ENCODE measurements at regions not wholly inside any gene's neighbourhood (a gene's known extent, or its start where the extent isn't known, plus 50 kb on each side); places are given as distances from the start of the nearest gene placed in this dataset.

GRCh38 chr1:112256411-112256810, 139.6 kb upstream of the CTTNBP2NL start:
- POLR2A ChIA-PET, result no interaction called here
- Histone ChIP-seq H3K36me3 (ENCODE audit: control insufficient read depth in 2 of 2, insufficient read depth in 2 of 2, low read length in 1 of 2) (no peaks in the 10 kb centered on the region), H3K4me3 (no peak overlapping the region), H3K27me3 (replicated peaks in 1 of 2; ENCODE audit: control insufficient read depth in 2 of 2, insufficient read depth in 2 of 2, low read length in 1 of 2) (peaks cover 0 to 6% of the 10 kb centered on the region in 2 experiments; a peak in 3 of 4 replicates), H3K79me2 (ENCODE audit: control insufficient read depth, insufficient read depth, low read length) (no peaks in the 10 kb centered on the region), H4K20me1 (ENCODE audit: control insufficient read depth, insufficient read depth) (no peaks in the 10 kb centered on the region), H2AFZ (ENCODE audit: control insufficient read depth, low read depth, low read length) (no peak overlapping the region), H3K4me2 (ENCODE audit: control insufficient read depth, insufficient read depth) (no peak overlapping the region), H3K27ac (ENCODE audit: control insufficient read depth, insufficient read depth) (no peak overlapping the region), H3K9me3 (replicated peaks; ENCODE audit: control insufficient read depth, insufficient read depth, low read length) (no peaks in the 10 kb centered on the region), H3K4me1 (ENCODE audit: control insufficient read depth, insufficient read depth, low read length) (no peaks in the 10 kb centered on the region), H3K9ac (ENCODE audit: control insufficient read depth, insufficient read depth, low read length) (no peak overlapping the region)
- in situ Hi-C loops (cut with MboI) (no loop called here), intact Hi-C loops (cut with micrococcal nuclease; ENCODE audit: unreplicated experiment) (no loop called here)
- WGBS (ENCODE audit: insufficient coverage, insufficient replicate concordance, low lambda C conversion rate, missing lambda C conversion rate), result 0% methylated on average over 1 of the region's 1 CpG
- SMC1A ChIA-PET (ENCODE audit: uncharacterized antibody, unreplicated experiment), result no interaction called here
- no peak for DNase-seq (ENCODE audit: low read depth, low spot score)
- RAD21 ChIA-PET (ENCODE audit: unreplicated experiment), result no interaction called here
- BruUV-seq (replicated peaks), result no TSS peak
- CTCF ChIA-PET, result no interaction called here
- no peak for FAIRE-seq
- ATAC-seq, result no peak
- TF ChIP-seq ETV6 (conservative IDR thresholded peaks at IDR 0.05 in 1 of 2, IDR thresholded peaks at IDR 0.05 in 1 of 2; ENCODE audit: borderline replicate concordance in 1 of 2, low read depth in 1 of 2) (no peak), NFYB (IDR thresholded peaks at IDR 0.05; ENCODE audit: insufficient read depth, low read depth, low read length) (no peak), ZNF592 (IDR thresholded peaks at IDR 0.05) (no peak), MLLT1 (IDR thresholded peaks at IDR 0.05) (no peak), RUNX3 (IDR thresholded peaks at IDR 0.05; ENCODE audit: low read length) (no peak), GATAD2B (conservative IDR thresholded peaks at IDR 0.05; ENCODE audit: low read depth) (no peak), NFYA (IDR thresholded peaks at IDR 0.05; ENCODE audit: borderline replicate concordance, low read depth, low read length) (no peak), EGR1 (IDR thresholded peaks at IDR 0.05; ENCODE audit: borderline replicate concordance in 1 of 2, low read depth in 2 of 2, low read length in 2 of 2) (no peak), SMAD1 (IDR thresholded peaks at IDR 0.05; ENCODE audit: low read depth, partially characterized antibody) (no peak), ZNF384 (IDR thresholded peaks at IDR 0.05; ENCODE audit: borderline replicate concordance, low read depth, low read length) (no peak), SMC3 (IDR thresholded peaks at IDR 0.05; ENCODE audit: borderline replicate concordance, low read length) (no peak), MYC (IDR thresholded peaks at IDR 0.05; ENCODE audit: insufficient read depth, insufficient read length, insufficient replicate concordance, low read length, severe bottlenecking) (no peak), ZBTB40 (IDR thresholded peaks at IDR 0.05; ENCODE audit: borderline replicate concordance) (no peak)

All from GM12878 (cell line).